ENCODE measurements at regions not wholly inside any gene's neighbourhood (a gene's known extent, or its start where the extent isn't known, plus 50 kb on each side); places are given as distances from the start of the nearest gene placed in this dataset.

DNA sequence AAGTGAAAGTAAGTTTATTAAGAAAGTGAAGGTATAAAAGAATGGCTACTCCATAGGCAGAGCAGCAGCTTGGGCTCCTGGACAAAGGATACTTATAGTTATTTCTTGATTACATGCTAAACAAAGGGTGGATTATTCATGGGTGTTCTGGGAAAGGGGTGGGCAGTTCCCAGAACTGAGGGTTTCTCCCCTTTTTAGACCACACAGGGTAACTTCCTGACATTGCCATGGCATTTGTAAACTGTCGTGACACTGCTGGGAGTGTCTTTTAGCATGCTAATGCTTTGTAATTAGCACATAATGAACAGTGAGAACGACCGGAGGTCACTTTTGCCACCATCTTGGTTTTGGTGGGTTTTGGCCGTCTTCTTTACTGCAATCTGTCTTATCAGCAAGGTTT lies 557.6 kb downstream of the SPRY1 start:
- no peak overlapping the region for H3K27ac ChIP-seq (ENCODE audit: low read depth, low read length)
- no peak overlapping the region for H3K9ac ChIP-seq (ENCODE audit: low read length)
- no peaks in the 10 kb centered on the region for H3K9me3 ChIP-seq (ENCODE audit: insufficient read depth, low read depth, low read length)
- H3K36me3 Mint-ChIP-seq (ENCODE audit: low read depth, unreplicated experiment) = no peaks in the 10 kb centered on the region
- no peaks in the 10 kb centered on the region for H3K27me3 Mint-ChIP-seq (ENCODE audit: low read depth, unreplicated experiment)
- no peaks in the 10 kb centered on the region for H3K4me1 Mint-ChIP-seq (ENCODE audit: low read depth, unreplicated experiment)
- H4K20me1 ChIP-seq (ENCODE audit: insufficient read depth, low read length) = no peaks in the 10 kb centered on the region
- H3K4me3 Mint-ChIP-seq (ENCODE audit: unreplicated experiment) = no peak overlapping the region
- no peaks in the 10 kb centered on the region for H3K36me3 ChIP-seq (ENCODE audit: insufficient read depth, low read length)
- no peaks in the 10 kb centered on the region for H3K4me1 ChIP-seq (ENCODE audit: insufficient read depth, low read length)
- no peak overlapping the region for H2AFZ ChIP-seq (ENCODE audit: low read depth, low read length)
- no peaks in the 10 kb centered on the region for H3K9me3 Mint-ChIP-seq (ENCODE audit: unreplicated experiment)
- no peak for DNase-seq (ENCODE audit: low read depth)
- TF ChIP-seq EZH2 (IDR thresholded peaks at IDR 0.05; ENCODE audit: insufficient read depth, low read length) (no peak), CTCF (IDR thresholded peaks at IDR 0.05; ENCODE audit: insufficient read depth, low read depth, low read length) (no peak)
- no peak overlapping the region for H3K27ac Mint-ChIP-seq (ENCODE audit: unreplicated experiment)
- H3K27me3 ChIP-seq (ENCODE audit: insufficient read depth, low read length) = no peaks in the 10 kb centered on the region
- FAIRE-seq = no peak
- no peaks in the 10 kb centered on the region for H3K79me2 ChIP-seq (ENCODE audit: insufficient read depth, low read length)
- no peak overlapping the region for H3K4me3 ChIP-seq (ENCODE audit: insufficient read depth, low read depth, low read length)
- H3K4me2 ChIP-seq (ENCODE audit: low read length) = no peak overlapping the region

- H3K9ac ChIP-seq (ENCODE audit: low read length) = no peak overlapping the region
- no peaks in the 10 kb centered on the region for H3K36me3 ChIP-seq (ENCODE audit: insufficient read depth, low read length)
- no peaks in the 10 kb centered on the region for H3K27me3 ChIP-seq (ENCODE audit: insufficient read depth, low read length)
- TF ChIP-seq CTCF (IDR thresholded peaks at IDR 0.05; ENCODE audit: insufficient read depth, low read depth, low read length) (no peak), EZH2 (IDR thresholded peaks at IDR 0.05; ENCODE audit: insufficient read depth, low read length) (no peak)
- H3K9me3 ChIP-seq (ENCODE audit: insufficient read depth, low read depth, low read length) = no peaks in the 10 kb centered on the region
- no peak overlapping the region for H3K27ac ChIP-seq (ENCODE audit: low read depth, low read length)
- Mint-ChIP-seq H3K4me3 (ENCODE audit: unreplicated experiment) (no peak overlapping the region), H3K27me3 (ENCODE audit: low read depth, unreplicated experiment) (no peaks in the 10 kb centered on the region), H3K36me3 (ENCODE audit: low read depth, unreplicated experiment) (no peaks in the 10 kb centered on the region), H3K27ac (ENCODE audit: unreplicated experiment) (no peak overlapping the region), H3K4me1 (ENCODE audit: low read depth, unreplicated experiment) (no peaks in the 10 kb centered on the region), H3K9me3 (ENCODE audit: unreplicated experiment) (no peaks in the 10 kb centered on the region)
- FAIRE-seq (no peak), DNase-seq (ENCODE audit: low read depth) (no peak)
- H2AFZ ChIP-seq (ENCODE audit: low read depth, low read length) = no peak overlapping the region
- H3K4me2 ChIP-seq (ENCODE audit: low read length) = no peak overlapping the region
- no peak overlapping the region for H3K4me3 ChIP-seq (ENCODE audit: insufficient read depth, low read depth, low read length)
- no peaks in the 10 kb centered on the region for H3K79me2 ChIP-seq (ENCODE audit: insufficient read depth, low read length)
- H4K20me1 ChIP-seq (ENCODE audit: insufficient read depth, low read length) = no peaks in the 10 kb centered on the region
- H3K4me1 ChIP-seq (ENCODE audit: insufficient read depth, low read length) = no peaks in the 10 kb centered on the region
Observed at GRCh38 chr4:123955167-123955800, 558.7 kb downstream of the SPRY1 start.

- no peaks in the 10 kb centered on the region for H3K79me2 ChIP-seq (ENCODE audit: insufficient read depth, low read length)
- no peak for DNase-seq (ENCODE audit: low read depth)
- no peaks in the 10 kb centered on the region for H3K27me3 Mint-ChIP-seq (ENCODE audit: low read depth, unreplicated experiment)
Observed at GRCh38 chr4:123956204-123956603, 559.6 kb downstream of the SPRY1 start.

More at GRCh38 chr4:123956204-123956603, 559.6 kb downstream of the SPRY1 start:
- Mint-ChIP-seq H3K4me3 (ENCODE audit: unreplicated experiment) (no peak overlapping the region), H3K36me3 (ENCODE audit: low read depth, unreplicated experiment) (no peaks in the 10 kb centered on the region), H3K27ac (ENCODE audit: unreplicated experiment) (no peak overlapping the region), H3K9me3 (ENCODE audit: unreplicated experiment) (no peaks in the 10 kb centered on the region), H3K4me1 (ENCODE audit: low read depth, unreplicated experiment) (no peaks in the 10 kb centered on the region)
- Histone ChIP-seq H3K36me3 (ENCODE audit: insufficient read depth, low read length) (no peaks in the 10 kb centered on the region), H3K4me3 (ENCODE audit: insufficient read depth, low read depth, low read length) (no peak overlapping the region), H4K20me1 (ENCODE audit: insufficient read depth, low read length) (no peaks in the 10 kb centered on the region), H2AFZ (ENCODE audit: low read depth, low read length) (no peak overlapping the region), H3K9me3 (ENCODE audit: insufficient read depth, low read depth, low read length) (no peaks in the 10 kb centered on the region), H3K27ac (ENCODE audit: low read depth, low read length) (no peak overlapping the region), H3K27me3 (ENCODE audit: insufficient read depth, low read length) (no peaks in the 10 kb centered on the region), H3K4me1 (ENCODE audit: insufficient read depth, low read length) (no peaks in the 10 kb centered on the region), H3K4me2 (ENCODE audit: low read length) (no peak overlapping the region), H3K9ac (ENCODE audit: low read length) (no peak overlapping the region)
- no peak for FAIRE-seq
- TF ChIP-seq CTCF (IDR thresholded peaks at IDR 0.05; ENCODE audit: insufficient read depth, low read depth, low read length) (no peak), EZH2 (IDR thresholded peaks at IDR 0.05; ENCODE audit: insufficient read depth, low read length) (no peak)
